ENCODE measurements at regions not wholly inside any gene's neighbourhood (a gene's known extent, or its start where the extent isn't known, plus 50 kb on each side); places are given as distances from the start of the nearest gene placed in this dataset.

DNA sequence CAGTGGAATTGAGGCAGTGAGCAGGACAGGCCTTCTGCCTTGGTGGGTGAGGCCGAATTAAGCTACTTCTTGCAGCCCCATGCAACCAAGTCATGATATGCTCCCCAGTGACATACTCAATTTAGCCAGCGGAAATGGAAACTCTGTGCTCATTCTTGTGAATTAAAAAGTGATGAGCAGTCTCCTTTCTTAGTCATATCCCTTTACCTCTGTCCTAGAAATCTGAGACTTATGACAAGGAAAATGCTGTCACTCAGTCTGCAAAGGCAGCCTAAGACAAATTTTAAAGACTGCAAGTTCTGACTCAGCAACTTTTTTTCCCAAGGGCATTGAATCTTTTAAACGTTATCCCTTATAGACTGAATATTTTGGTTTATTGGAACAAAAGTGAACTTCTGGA is 218.2 kb downstream of the SH3BP4 start:
- no peak for DNase-seq (ENCODE audit: low read depth in 2 of 2)

DNA sequence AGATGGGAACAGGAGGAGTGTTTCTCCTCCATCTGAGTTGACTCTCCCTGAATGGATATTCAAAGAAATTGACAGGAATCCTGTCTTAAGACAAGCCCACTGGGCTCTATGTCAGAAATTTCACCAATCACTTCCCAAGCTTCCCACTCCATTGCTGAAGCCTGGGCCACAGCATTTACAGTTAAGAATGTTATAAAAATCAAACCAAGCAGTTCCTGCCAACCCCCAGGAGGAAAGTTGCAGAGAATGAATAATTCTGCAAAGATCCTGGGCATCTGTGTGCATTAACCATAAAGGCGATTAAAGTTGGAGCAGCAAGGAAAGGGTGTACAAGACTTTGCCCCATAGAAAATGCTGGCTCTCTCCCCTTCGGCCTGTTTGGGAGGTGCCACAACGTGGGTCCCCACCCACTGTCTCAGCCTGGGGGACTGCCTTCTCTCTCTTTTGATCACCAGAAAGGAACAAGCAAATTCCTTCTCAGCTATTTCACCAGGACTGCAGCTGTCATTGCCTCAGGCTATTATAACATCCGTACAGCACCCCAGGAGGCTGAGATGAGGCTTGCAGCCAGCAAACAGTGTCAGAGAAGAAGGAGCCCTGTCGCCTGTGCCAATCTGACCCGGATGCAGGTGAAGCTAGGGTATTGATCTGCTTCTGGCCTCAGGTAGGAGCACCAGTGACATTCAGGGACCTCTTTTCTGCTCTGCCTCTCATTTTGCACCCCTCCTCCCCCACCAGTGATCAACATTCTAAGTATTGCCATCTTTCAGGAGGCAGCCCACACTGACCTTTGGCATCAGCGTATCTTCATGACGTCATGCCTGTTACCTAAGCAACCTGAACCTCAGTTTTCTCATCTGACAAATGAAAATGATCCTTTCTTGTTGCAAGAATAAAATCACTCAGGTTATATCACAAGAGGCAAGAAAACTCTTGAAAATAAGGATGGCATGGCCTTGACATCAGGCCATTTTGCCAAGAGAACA is 219.0 kb downstream of the SH3BP4 start:
- DNase-seq (ENCODE audit: low read depth in 2 of 2): no peak

GRCh38 chr2:235171550-235172031 is 219.8 kb downstream of the SH3BP4 start:
- DNase-seq (ENCODE audit: low read depth in 2 of 2): no peak

- no peak for DNase-seq (ENCODE audit: low read depth in 2 of 2)
Observed at GRCh38 chr2:235180642-235181041, 228.8 kb downstream of the SH3BP4 start.

GRCh38 chr2:235183786-235184185 is 232.0 kb downstream of the SH3BP4 start:
- no peak for DNase-seq (ENCODE audit: low read depth in 2 of 2)

GRCh38 chr2:235187806-235188205 is 236.0 kb downstream of the SH3BP4 start:
- no peak for DNase-seq (ENCODE audit: low read depth in 2 of 2)

DNA sequence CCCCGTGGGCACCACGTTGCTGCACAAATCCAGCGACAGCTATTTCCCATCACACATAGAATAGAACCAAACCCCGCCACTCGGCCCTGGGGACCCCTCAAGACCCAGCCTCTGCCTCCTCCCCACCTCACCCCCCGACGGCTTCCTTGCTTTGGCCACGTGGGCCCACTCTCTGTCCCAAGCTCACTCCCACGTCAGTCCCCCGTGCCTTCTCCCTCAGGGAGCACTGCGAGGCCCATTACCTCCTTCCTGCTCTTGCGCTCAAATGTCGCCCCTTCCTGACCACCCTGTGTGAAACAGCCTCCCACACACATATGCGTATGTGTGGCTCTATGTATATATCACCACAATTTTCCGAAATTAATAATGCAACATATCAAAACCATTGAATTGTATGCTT is 239.7 kb downstream of the SH3BP4 start:
- no peak for DNase-seq (ENCODE audit: low read depth in 2 of 2)

DNA sequence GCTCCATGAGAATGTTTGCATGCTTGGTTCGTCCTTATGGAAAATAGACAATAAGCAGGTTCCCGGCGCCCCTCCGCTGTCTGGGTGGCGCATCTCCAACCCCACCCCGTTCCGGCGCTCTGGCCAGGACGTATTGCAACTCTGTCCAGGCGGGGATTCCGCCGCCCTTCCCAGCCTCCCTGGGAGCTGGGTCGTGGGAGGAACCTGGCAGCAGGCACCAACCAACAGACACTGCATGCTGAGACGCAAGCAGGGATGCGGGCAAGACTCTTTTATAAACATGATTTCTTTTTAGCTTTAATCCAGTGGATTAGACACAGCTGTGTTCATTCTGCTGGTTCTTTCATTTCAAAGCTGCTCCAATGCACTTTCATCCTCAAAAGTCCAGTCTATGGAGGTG is 240.2 kb downstream of the SH3BP4 start:
- no peak for DNase-seq (ENCODE audit: low read depth in 2 of 2)

GRCh38 chr2:235194351-235194750 is 242.5 kb downstream of the SH3BP4 start:
- no peak for DNase-seq (ENCODE audit: low read depth in 2 of 2)

GRCh38 chr2:235194836-235195235 is 243.0 kb downstream of the SH3BP4 start:
- no peak for DNase-seq (ENCODE audit: low read depth in 2 of 2)

DNA sequence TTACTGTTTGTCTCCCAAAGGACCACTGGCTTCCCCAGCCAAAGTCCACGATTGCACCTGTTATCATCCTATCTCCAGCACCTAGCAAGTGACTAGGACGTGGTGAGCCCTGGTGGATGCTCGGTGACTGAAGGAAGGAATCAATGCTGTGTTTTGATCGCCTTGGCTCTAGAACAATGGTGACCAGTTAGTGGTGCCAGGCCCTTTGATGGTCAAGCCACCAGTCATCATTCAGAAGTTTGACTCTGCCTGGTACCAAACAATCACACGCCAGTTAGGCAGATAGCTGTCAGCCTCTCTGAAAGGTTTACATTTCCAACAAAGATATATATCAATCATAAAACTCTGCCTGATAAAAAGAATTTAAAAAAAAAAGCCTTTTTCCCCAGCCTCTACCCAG is 244.1 kb downstream of the SH3BP4 start:
- DNase-seq (ENCODE audit: low read depth in 2 of 2): no peak

- no peak for DNase-seq (ENCODE audit: low read depth in 2 of 2)
Observed at GRCh38 chr2:235199128-235199527, 247.3 kb downstream of the SH3BP4 start.

GRCh38 chr2:235200216-235200615 is 248.4 kb downstream of the SH3BP4 start:
- DNase-seq (ENCODE audit: low read depth in 2 of 2): no peak

DNA sequence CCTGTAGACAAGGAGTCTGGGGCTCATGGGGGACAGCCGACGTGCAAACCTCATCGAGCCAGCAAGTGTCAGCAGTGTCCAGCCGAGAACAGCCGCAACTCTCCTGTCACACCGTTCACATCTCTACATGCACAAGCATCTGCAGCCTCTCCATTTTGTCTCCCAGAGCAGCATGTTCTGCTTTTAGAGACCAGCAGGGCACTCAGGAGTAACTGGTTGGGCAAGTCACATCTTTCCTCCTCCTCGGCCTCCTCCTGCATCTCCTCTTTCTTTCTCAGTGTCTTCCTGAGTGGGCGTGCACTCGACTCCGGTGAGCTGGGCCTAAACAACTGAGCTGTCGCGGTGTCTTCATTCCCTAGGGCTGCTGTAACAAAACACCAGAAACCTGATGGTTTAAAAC is 249.9 kb downstream of the SH3BP4 start:
- no peak for DNase-seq (ENCODE audit: low read depth in 2 of 2)

DNA sequence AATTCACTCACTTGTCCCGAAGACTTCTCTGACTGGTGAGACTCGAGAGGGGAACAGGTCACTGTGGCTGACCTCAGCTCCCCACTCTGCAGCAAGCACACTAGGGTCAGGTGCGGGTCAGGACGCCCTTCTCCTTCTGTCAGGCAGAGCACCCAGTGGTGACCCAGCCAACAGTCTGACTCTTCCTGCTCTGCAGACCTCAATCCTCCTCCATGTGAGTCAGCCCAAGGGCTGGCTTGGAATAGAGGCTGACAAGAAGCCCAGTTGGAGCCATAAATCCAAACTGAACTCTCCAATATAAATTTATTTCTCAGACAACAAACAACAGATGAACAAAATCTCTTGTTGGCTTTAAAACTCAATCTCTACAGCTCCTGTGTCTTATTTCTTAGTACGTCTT is 253.1 kb downstream of the SH3BP4 start:
- no peak for DNase-seq (ENCODE audit: low read depth in 2 of 2)

DNA sequence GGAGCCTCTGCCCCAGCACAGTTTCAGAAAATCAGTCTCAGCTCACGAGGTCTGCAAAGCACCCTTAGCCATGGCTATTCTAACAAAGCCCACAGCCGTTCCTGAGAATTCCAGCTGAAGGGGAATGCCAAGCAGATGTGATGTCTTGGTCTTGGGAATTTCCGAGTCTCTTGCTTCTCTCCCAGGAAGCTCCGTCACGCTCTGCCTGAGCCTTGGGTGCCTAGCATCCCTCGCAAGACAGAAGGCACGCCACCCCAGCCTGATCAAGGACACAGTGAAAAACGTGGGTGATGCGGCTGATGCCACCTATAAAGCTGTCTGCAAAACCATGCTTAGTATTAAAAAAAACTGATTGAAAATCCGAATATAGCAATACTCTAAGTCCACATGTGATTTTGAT is 254.6 kb downstream of the SH3BP4 start:
- DNase-seq (ENCODE audit: low read depth in 2 of 2): no peak

GRCh38 chr2:235206980-235207579 is 255.3 kb downstream of the SH3BP4 start:
- DNase-seq (ENCODE audit: low read depth in 2 of 2): no peak

GRCh38 chr2:235211056-235211455 is 259.2 kb downstream of the SH3BP4 start:
- DNase-seq (ENCODE audit: low read depth in 2 of 2): no peak

DNA sequence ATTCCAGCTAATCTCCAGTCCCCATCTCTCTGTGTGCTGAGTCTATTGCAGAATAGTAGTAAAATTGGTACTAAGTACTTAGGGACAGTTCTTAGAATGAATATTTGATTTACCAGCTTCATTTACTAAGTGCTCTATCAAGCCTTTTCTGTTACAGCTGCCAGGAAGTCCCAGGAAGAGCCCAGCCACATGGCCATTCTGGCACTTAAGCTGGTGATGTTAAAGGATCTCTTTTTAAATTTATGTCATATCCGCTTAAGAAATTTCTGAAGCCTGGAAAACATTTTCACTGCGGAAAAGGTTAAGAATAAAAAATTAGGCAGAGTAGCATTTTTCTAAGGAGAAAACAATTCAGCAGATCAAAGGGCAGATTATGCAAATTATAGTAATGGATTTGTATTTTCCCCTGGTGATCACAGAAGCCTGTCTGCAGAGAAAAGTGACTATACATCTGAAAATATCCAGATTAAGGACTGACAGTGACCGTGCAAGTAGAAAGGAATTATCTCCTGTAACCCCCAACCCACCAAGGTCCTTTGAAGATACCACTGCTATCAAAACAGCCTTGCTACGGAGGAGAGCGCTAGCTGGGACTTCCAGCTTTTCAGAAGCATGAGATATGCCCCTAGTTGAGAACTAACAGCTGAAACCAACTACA is 260.8 kb downstream of the SH3BP4 start:
- DNase-seq (ENCODE audit: low read depth in 2 of 2): no peak

DNA sequence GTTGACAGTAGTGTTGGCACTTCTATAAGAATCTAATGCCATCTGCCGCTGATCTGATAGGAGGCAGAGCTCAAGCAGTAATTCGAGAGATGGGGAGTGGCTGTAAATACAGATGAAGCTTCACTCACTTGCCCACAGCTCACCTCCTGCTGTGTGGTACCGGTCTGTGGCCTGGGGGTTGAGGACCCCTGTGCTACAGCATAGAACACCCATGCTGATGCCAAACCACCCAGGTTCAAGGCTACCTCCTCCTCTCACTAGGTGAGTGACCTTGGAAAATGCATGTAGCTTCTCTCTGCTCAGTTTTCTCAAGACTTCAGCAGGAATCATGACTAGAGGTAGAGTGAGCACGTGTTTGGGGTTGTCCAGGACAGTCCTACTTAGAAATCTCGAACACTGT is 263.4 kb downstream of the SH3BP4 start:
- DNase-seq (ENCODE audit: low read depth in 2 of 2): no peak

GRCh38 chr2:235216901-235217300 is 265.1 kb downstream of the SH3BP4 start:
- no peak for DNase-seq (ENCODE audit: low read depth in 2 of 2)

DNA sequence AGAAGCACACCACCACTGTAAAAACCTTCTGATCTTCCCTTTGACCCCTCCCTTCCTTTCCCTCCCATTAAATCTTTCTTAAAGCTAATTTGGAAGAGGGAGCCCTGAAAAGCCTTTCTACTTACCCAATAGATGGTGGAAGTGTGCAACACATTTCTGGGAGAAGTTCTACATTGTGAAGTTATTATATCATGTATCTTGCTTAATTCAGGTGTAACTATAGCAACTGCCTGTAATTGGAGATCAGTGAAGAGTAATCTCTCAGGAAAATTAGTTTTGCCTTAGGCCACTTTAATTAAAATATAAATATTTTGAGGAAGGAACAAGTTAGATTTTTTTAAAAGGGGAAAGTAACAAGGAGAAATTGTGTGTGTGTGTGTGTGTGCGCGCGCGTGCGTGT is 266.0 kb downstream of the SH3BP4 start:
- no peak for DNase-seq (ENCODE audit: low read depth in 2 of 2)

DNA sequence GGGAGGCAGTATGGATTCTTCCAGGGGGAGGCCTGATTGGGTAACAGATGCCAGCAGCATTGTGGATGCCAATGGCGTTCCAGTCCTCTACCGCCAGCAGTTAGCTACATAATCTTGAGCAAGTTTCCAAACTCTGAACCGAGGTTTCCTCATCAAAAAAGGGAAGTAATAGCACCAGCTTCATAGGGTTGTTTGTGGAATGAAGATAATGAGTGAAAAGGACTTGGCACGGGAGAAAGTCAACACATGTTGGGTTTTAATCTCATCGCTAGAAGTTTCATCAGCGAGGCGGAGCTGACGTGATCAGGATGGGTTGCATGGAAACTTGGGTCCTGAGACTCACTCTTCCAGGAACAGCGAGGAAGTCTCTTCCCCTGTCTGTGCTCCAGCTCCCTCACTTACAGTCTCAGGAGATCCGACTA is 266.7 kb downstream of the SH3BP4 start:
- no peak for DNase-seq (ENCODE audit: low read depth in 2 of 2)
